ENCODE measurements at regions not wholly inside any gene's neighbourhood (a gene's known extent, or its start where the extent isn't known, plus 50 kb on each side); places are given as distances from the start of the nearest gene placed in this dataset.

DNA sequence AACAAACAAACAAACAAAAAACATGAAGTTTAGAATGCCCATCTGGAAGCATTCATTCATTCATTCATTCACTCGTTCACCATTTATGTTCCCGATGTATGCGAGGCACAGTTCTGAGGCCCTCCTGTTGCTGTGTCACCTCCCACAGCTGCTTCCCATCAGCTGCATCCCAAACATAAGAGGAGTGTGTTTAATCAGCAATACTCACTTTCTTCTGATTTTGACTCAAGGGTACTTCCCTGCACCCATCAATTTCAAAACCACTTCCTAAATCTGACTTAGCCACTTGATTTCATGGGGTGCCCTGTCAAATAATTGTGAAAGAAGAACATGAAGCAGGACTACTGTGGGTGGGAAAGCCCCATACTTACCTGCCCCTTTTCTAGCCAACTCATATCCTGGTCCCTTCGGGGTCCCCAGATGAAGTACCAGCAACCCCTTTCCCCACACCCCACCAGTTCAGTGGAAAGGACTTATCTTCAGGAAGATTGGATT lies 128.0 kb upstream of the IL12B start:
- Histone ChIP-seq H3K4me1 (ENCODE audit: low read length) (peaks cover 45% of the 10 kb centered on the region), H3K27me3 (replicated peaks; ENCODE audit: insufficient read depth, low read length) (no peaks in the 10 kb centered on the region), H4K20me1 (ENCODE audit: insufficient read depth, low read length) (no peaks in the 10 kb centered on the region), H3K4me2 (ENCODE audit: low read depth, low read length) (peak overlapping the region; percentile 24; the same call in 1 of the 2 replicates), H3K9me2 (replicated peaks; ENCODE audit: insufficient read depth, low read length) (no peaks in the 10 kb centered on the region), H3K4me3 (ENCODE audit: low read length) (no peak overlapping the region), H3K36me3 (replicated peaks; ENCODE audit: insufficient read depth, low read length) (no peaks in the 10 kb centered on the region), H3K9ac (ENCODE audit: low read length) (no peak overlapping the region), H3K79me2 (ENCODE audit: low read length) (no peaks in the 10 kb centered on the region), H3F3A (ENCODE audit: insufficient read depth, low read length) (peaks cover 15% of the 10 kb centered on the region), H3K27ac (ENCODE audit: low read length) (peak overlapping the region; percentile 65; the same call in 1 of the 2 replicates), H3K9me3 (replicated peaks; ENCODE audit: insufficient read depth, low read length) (no peaks in the 10 kb centered on the region), H2AFZ (ENCODE audit: low read length) (no peak overlapping the region)
- TF ChIP-seq, protein P1, sequence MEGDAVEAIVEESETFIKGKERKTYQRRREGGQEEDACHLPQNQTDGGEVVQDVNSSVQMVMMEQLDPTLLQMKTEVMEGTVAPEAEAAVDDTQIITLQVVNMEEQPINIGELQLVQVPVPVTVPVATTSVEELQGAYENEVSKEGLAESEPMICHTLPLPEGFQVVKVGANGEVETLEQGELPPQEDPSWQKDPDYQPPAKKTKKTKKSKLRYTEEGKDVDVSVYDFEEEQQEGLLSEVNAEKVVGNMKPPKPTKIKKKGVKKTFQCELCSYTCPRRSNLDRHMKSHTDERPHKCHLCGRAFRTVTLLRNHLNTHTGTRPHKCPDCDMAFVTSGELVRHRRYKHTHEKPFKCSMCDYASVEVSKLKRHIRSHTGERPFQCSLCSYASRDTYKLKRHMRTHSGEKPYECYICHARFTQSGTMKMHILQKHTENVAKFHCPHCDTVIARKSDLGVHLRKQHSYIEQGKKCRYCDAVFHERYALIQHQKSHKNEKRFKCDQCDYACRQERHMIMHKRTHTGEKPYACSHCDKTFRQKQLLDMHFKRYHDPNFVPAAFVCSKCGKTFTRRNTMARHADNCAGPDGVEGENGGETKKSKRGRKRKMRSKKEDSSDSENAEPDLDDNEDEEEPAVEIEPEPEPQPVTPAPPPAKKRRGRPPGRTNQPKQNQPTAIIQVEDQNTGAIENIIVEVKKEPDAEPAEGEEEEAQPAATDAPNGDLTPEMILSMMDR (IDR thresholded peaks at IDR 0.05; ENCODE audit: low read length), result no peak
- TF ChIP-seq EZH2 (optimal IDR thresholded peaks at IDR 0.05; ENCODE audit: low read depth, low read length), result no peak
- TF ChIP-seq EZH2phosphoT487 (IDR thresholded peaks at IDR 0.05; ENCODE audit: low read length), result no peak
- peak; percentile 26 for DNase-seq

DNA sequence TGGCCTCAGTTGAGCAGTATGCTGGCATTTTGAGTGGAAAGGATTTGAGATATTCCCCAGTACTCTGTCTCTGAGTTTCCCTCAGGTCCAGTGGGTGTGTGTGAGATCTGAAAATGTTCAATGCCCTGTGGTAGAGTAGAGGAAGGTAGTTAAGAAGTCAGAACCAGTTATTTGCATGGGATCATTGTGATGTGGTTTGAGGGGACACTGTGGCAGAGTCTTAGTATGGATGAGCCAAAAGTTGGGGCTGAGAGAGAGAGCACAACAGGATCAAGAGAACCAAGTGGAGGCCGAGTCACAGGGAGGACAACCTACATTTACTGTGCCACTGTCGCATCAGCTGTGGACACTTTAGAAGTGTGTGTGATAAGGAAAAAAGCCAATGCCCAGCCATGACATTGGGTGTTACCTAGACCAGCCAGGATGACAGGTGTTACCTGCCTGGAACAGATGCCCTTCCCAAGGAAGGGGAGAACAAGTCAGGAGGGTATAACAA lies 128.9 kb upstream of the IL12B start:
- Histone ChIP-seq H2AFZ (ENCODE audit: low read length) (no peak overlapping the region), H3K79me2 (ENCODE audit: low read length) (no peaks in the 10 kb centered on the region), H3K9me3 (replicated peaks; ENCODE audit: insufficient read depth, low read length) (no peaks in the 10 kb centered on the region), H3K4me3 (ENCODE audit: low read length) (no peak overlapping the region), H3K4me2 (ENCODE audit: low read depth, low read length) (no peak overlapping the region), H3F3A (ENCODE audit: insufficient read depth, low read length) (peaks cover 15% of the 10 kb centered on the region), H3K36me3 (replicated peaks; ENCODE audit: insufficient read depth, low read length) (no peaks in the 10 kb centered on the region), H3K4me1 (ENCODE audit: low read length) (peaks cover 45% of the 10 kb centered on the region), H4K20me1 (ENCODE audit: insufficient read depth, low read length) (no peaks in the 10 kb centered on the region), H3K27me3 (replicated peaks; ENCODE audit: insufficient read depth, low read length) (no peaks in the 10 kb centered on the region), H3K9ac (ENCODE audit: low read length) (no peak overlapping the region), H3K9me2 (replicated peaks; ENCODE audit: insufficient read depth, low read length) (no peaks in the 10 kb centered on the region), H3K27ac (ENCODE audit: low read length) (no peak overlapping the region)
- TF ChIP-seq, protein P1 (IDR thresholded peaks at IDR 0.05; ENCODE audit: low read length), result no peak
- no peak for TF ChIP-seq EZH2 (optimal IDR thresholded peaks at IDR 0.05; ENCODE audit: low read depth, low read length)
- TF ChIP-seq EZH2phosphoT487 (IDR thresholded peaks at IDR 0.05; ENCODE audit: low read length), result no peak
- peak; percentile 14 for DNase-seq

GRCh38 chr5:159459951-159460538 lies 129.8 kb upstream of the IL12B start:
- no peak overlapping the region for H3K4me2 ChIP-seq (ENCODE audit: low read depth, low read length)
- DNase-seq, result no peak
- H3F3A ChIP-seq (ENCODE audit: insufficient read depth, low read length), result peaks cover 15% of the 10 kb centered on the region
- no peaks in the 10 kb centered on the region for H3K79me2 ChIP-seq (ENCODE audit: low read length)
- H3K9me2 ChIP-seq (replicated peaks; ENCODE audit: insufficient read depth, low read length), result no peaks in the 10 kb centered on the region
- no peak overlapping the region for H3K27ac ChIP-seq (ENCODE audit: low read length)
- no peak overlapping the region for H3K4me3 ChIP-seq (ENCODE audit: low read length)
- TF ChIP-seq, protein P1 (IDR thresholded peaks at IDR 0.05; ENCODE audit: low read length), result no peak
- TF ChIP-seq EZH2 (optimal IDR thresholded peaks at IDR 0.05; ENCODE audit: low read depth, low read length) (no peak), EZH2phosphoT487 (IDR thresholded peaks at IDR 0.05; ENCODE audit: low read length) (no peak)
- no peaks in the 10 kb centered on the region for H4K20me1 ChIP-seq (ENCODE audit: insufficient read depth, low read length)
- H3K36me3 ChIP-seq (replicated peaks; ENCODE audit: insufficient read depth, low read length), result no peaks in the 10 kb centered on the region
- no peaks in the 10 kb centered on the region for H3K27me3 ChIP-seq (replicated peaks; ENCODE audit: insufficient read depth, low read length)
- H2AFZ ChIP-seq (ENCODE audit: low read length), result no peak overlapping the region
- H3K9me3 ChIP-seq (replicated peaks; ENCODE audit: insufficient read depth, low read length), result no peaks in the 10 kb centered on the region
- H3K4me1 ChIP-seq (ENCODE audit: low read length), result peaks cover 45% of the 10 kb centered on the region
- no peak overlapping the region for H3K9ac ChIP-seq (ENCODE audit: low read length)
